ENCODE measurements at regions not wholly inside any gene's neighbourhood (a gene's known extent, or its start where the extent isn't known, plus 50 kb on each side); places are given as distances from the start of the nearest gene placed in this dataset.

DNA sequence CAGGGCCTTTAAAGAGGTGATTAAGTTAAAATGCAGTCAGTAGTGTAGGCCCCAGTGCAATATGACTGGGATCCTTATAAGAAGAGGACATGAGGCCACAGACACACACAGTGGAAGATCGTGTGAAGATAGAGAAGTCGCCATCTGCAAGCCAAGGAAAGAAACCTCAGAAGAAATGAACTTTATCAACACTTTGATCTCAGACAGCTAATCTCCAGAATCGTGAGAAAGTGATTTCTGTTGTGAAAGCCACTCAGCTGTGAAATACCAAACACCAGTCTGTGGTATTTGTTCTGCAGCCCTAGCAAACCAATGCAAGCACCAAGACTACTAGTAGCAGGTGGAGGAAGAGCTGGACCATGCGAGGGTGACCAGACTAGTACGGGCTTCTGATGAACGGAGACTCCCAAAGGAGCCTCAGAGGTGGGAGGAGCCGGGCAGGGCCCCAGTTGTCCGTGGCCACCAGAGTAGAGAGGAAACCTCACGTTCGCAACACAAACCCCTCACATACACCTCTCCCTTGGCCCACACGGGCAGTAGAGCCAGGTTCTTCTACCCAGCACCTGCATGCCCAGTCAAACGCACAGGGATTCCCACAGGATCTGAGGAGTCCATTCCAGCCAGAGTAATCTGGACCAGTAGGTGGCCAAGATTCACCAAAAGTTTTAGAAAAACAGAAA lies 243.0 kb downstream of the TTC8 start:
- POLR2A ChIA-PET, result no interaction called here
- no peak overlapping the region for H3K4me3 ChIP-seq (ENCODE audit: low read depth, low read length)
- TF ChIP-seq, protein P1, sequence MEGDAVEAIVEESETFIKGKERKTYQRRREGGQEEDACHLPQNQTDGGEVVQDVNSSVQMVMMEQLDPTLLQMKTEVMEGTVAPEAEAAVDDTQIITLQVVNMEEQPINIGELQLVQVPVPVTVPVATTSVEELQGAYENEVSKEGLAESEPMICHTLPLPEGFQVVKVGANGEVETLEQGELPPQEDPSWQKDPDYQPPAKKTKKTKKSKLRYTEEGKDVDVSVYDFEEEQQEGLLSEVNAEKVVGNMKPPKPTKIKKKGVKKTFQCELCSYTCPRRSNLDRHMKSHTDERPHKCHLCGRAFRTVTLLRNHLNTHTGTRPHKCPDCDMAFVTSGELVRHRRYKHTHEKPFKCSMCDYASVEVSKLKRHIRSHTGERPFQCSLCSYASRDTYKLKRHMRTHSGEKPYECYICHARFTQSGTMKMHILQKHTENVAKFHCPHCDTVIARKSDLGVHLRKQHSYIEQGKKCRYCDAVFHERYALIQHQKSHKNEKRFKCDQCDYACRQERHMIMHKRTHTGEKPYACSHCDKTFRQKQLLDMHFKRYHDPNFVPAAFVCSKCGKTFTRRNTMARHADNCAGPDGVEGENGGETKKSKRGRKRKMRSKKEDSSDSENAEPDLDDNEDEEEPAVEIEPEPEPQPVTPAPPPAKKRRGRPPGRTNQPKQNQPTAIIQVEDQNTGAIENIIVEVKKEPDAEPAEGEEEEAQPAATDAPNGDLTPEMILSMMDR (IDR thresholded peaks at IDR 0.05; ENCODE audit: insufficient read depth, low read depth, low read length), result no peak

DNA sequence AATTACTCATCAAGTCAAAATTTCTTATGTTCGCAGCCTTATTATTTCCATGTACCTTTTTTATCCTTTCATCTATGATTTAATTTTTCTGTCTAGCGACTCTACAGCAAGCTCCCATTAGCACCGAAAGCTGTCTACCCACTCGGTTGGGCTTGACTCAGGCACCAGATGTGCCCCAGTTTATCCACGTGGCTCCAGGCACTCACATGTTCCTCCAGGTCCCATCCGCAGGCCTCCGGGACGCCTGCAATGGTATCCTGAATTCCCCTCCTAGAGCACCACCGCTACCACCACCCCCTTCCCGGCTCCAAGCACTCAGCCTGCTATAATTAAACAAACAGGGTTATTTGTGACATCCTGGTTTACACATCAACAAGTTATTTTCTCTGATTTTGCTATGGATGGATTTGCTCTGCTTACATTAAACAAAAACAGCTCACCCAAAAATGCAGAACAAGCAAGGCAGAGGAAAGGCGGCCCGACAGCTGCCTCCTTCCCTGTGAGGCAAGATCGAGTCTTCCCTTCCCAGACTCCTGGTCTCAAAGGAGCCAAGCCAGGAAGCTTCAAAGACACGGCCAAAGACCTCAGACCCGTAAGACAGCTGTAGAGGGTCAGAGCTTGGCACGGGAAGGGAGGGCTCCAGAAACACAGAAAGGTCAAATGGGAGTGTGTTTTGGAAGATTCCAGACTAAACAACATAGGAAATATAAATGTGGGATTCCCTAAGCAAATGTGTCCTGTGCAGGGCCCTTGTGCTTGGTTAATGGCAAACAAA lies 253.8 kb downstream of the TTC8 start:
- Histone ChIP-seq H3K36me3 (ENCODE audit: control insufficient read depth, insufficient read depth, low read length) (no peaks in the 10 kb centered on the region), H3K27me3 (ENCODE audit: control insufficient read depth, insufficient read depth, low read length) (peaks cover 3% of the 10 kb centered on the region; the same call in 1 of the 2 replicates), H3K4me3 (ENCODE audit: low read depth, low read length) (no peak overlapping the region)
- TF ChIP-seq, protein P1 (IDR thresholded peaks at IDR 0.05; ENCODE audit: insufficient read depth, low read depth, low read length), result no peak
- POLR2A ChIA-PET, result no interaction called here
- CTCF ChIA-PET, result no interaction called here
- no peak for DNase-seq (ENCODE audit: low read depth)

More for the DNA sequence above, 243.0 kb downstream of the TTC8 start:
- CTCF ChIA-PET, result no interaction called here
- H3K27me3 ChIP-seq (ENCODE audit: control insufficient read depth, insufficient read depth, low read length), result 0 out of 2 replicates have a peak, but pooled peaks cover 2% of the 10 kb centered on the region
- no peaks in the 10 kb centered on the region for H3K36me3 ChIP-seq (ENCODE audit: control insufficient read depth, insufficient read depth, low read length)
- no peak for DNase-seq (ENCODE audit: low read depth)

DNA sequence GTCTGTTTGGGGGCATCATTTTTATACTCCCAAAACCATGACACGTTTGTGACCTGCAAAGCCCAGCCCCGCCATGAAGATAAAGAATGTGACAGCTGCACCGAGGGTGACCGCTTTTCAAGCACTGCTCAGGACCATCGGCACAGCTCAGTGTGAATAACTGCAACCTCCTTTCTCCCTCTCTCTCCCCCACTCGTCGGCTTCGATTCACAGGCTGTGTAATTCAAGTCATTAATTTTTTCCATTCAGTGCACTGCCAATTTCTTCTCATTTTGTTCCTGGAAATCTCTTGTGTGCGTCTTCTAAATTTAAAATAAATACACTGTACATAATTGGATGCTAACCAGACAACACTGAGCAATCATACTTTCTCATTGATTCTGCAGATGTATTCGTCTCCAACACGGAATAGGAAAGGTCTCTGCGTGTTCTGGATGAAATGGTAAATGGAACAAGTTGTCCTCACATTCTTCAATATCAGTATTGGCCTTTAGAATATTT lies 260.8 kb downstream of the TTC8 start:
- POLR2A ChIA-PET, result no interaction called here
- TF ChIP-seq, protein P1 (IDR thresholded peaks at IDR 0.05; ENCODE audit: insufficient read depth, low read depth, low read length), result no peak

DNA sequence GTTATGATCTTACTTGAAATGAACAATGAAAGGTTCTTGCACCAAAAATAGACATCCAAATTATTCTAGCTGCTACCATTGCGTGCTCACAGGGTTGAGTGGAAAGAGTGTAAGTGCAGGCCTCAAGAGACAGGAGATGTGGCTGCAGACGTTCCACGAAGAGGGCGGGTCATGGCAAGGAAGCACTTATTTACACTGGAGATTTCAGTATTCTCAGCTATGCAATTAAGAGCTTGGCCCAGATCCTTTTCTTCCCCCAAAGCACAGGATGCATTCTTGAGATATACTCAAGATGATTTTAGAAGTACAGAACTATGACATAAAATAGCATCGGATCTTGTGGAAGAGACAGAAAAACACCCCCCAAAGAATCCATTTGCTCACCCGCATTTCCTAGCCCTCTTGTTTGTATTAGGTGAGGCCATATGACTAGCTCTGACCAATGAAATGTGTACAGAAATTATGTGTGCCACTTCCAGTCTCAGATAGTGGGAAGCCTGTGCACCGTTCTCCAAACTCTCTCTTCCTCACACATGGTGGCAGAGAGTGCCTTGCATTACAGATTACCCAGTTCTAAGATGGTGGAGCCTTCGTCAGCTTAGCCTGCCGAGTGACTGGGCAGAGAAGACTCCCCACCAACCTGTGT lies 261.4 kb downstream of the TTC8 start:
- TF ChIP-seq, protein P1 (IDR thresholded peaks at IDR 0.05; ENCODE audit: insufficient read depth, low read depth, low read length), result no peak
- H3K4me3 ChIP-seq (ENCODE audit: low read depth, low read length), result no peak overlapping the region
- POLR2A ChIA-PET, result no interaction called here
- H3K36me3 ChIP-seq (ENCODE audit: control insufficient read depth, insufficient read depth, low read length), result no peaks in the 10 kb centered on the region
- peaks cover 2% of the 10 kb centered on the region for H3K27me3 ChIP-seq (ENCODE audit: control insufficient read depth, insufficient read depth, low read length)
- no peak for DNase-seq (ENCODE audit: low read depth)
- CTCF ChIA-PET, result no interaction called here

More for the DNA sequence above, 260.8 kb downstream of the TTC8 start:
- CTCF ChIA-PET, result no interaction called here
- no peak overlapping the region for H3K4me3 ChIP-seq (ENCODE audit: low read depth, low read length)
- DNase-seq (ENCODE audit: low read depth), result no peak
- no peaks in the 10 kb centered on the region for H3K36me3 ChIP-seq (ENCODE audit: control insufficient read depth, insufficient read depth, low read length)
- H3K27me3 ChIP-seq (ENCODE audit: control insufficient read depth, insufficient read depth, low read length), result peaks cover 2% of the 10 kb centered on the region

DNA sequence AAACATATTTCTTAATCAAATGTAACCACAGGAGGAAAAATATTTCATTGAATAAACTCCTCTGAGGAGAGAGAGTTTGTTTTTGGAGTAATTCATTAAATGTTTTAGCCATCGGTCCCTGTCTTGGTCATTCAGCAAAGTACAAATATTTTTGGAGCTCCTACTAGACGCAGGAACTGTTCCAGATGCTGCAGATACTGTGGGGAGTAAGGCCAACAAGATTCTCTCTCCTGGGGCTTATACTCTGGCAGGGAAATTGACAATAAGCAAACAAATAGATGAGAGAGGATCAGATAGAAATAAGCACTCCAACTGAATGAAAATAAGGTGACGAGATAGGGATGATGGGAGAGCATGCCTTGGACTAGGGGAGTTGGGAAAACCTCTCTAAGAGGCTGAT lies 264.1 kb downstream of the TTC8 start:
- POLR2A ChIA-PET, result no interaction called here
- CTCF ChIA-PET, result no interaction called here
- no peaks in the 10 kb centered on the region for H3K36me3 ChIP-seq (ENCODE audit: control insufficient read depth, insufficient read depth, low read length)
- peaks cover 2% of the 10 kb centered on the region for H3K27me3 ChIP-seq (ENCODE audit: control insufficient read depth, insufficient read depth, low read length)
- TF ChIP-seq, protein P1 (IDR thresholded peaks at IDR 0.05; ENCODE audit: insufficient read depth, low read depth, low read length), result no peak
- no peak overlapping the region for H3K4me3 ChIP-seq (ENCODE audit: low read depth, low read length)
- no peak for DNase-seq (ENCODE audit: low read depth)

Measured in BJ (cell line).